ENCODE measurements at regions not wholly inside any gene's neighbourhood (a gene's known extent, or its start where the extent isn't known, plus 50 kb on each side); places are given as distances from the start of the nearest gene placed in this dataset.

DNA sequence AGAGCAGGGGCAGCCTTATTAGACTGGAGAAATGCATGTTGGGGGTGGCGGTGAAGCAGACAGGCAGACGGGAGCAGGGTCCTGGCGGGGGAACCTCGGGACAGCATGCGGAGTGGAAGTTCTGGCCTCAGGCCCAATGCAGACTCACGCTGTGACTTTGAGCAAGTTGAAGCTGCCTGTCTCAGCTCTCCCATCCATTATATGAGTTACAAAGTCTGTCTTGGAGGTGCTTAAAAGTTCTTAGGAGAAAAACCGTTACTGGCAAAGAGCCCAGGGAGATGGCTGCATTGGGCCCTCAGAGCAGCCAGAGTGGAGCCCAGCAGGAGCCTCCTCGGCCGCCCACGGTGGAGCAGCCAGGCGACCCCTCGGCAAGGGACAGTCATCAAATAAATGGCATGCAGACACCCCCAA lies 509.5 kb downstream of the PLXNA4 start:
- Histone ChIP-seq H3K4me3 (no peak overlapping the region), H3K9ac (ENCODE audit: insufficient read depth in 1 of 2, low read depth in 2 of 2, low read length in 2 of 2) (0 out of 4 replicates have a peak overlapping the region, but pooled peaks of 1 of the 2 experiments have one; percentile 16), H3K4me1 (replicated peaks in 1 of 2; ENCODE audit: control insufficient read depth in 2 of 2, insufficient read depth in 2 of 2, low read length in 2 of 2) (no peaks in the 10 kb centered on the region), H2AFZ (ENCODE audit: low read depth, low read length) (no peak overlapping the region), H3K27me3 (ENCODE audit: control insufficient read depth in 2 of 2, insufficient read depth in 2 of 2, low read length in 2 of 2) (peaks cover 0 to 11% of the 10 kb centered on the region in 2 experiments; a peak in 2 of 5 replicates), H3K79me2 (ENCODE audit: control insufficient read depth, insufficient read depth, low read length) (no peaks in the 10 kb centered on the region), H3K9me1 (ENCODE audit: control insufficient read depth, insufficient read depth, low read length) (no peaks in the 10 kb centered on the region), H3K9me3 (replicated peaks; ENCODE audit: control insufficient read depth, insufficient read depth, low read depth, low read length) (no peaks in the 10 kb centered on the region), H3K27ac (ENCODE audit: extremely low read depth, low read depth, low read length) (no peak overlapping the region), H3K4me2 (ENCODE audit: insufficient read depth, low read length) (no peak overlapping the region), H3K36me3 (ENCODE audit: control insufficient read depth, insufficient read depth, low read length) (no peaks in the 10 kb centered on the region), H4K20me1 (replicated peaks; ENCODE audit: control insufficient read depth, insufficient read depth, low read length) (0 out of 2 replicates have a peak, but pooled peaks cover 4% of the 10 kb centered on the region)
- DNase-seq (ENCODE audit: extremely low read depth in 1 of 4, low spot score in 3 of 4) = no peak
- WGBS (ENCODE audit: insufficient coverage, low coverage, missing lambda C conversion rate) = 0% methylated on average over 12 of the region's 12 CpGs
- ChIA-PET CTCF (ENCODE audit: low intra/inter-chr PET ratio) (no interaction called here), POLR2A (interaction anchor here (0.5 kb wide), 1 partner anchor 84 kb away, joined by 3 read pairs; no protein-coding TSS in a partner anchor)
- intact Hi-C loops (cut with micrococcal nuclease) = no loop called here
- no TSS peak for BruUV-seq (replicated peaks)
- TF ChIP-seq MYBL2 (IDR thresholded peaks at IDR 0.05; ENCODE audit: low read depth) (no peak), MYBL2 (CRISPR knock-in tag; IDR thresholded peaks at IDR 0.05; ENCODE audit: borderline replicate concordance) (no peak), CBX5 (IDR thresholded peaks at IDR 0.05; ENCODE audit: borderline replicate concordance, low read depth) (no peak), CBFA2T2 (conservative IDR thresholded peaks at IDR 0.05) (no peak), TEAD4 (IDR thresholded peaks at IDR 0.05; ENCODE audit: low read length) (no peak), TEAD4 (CRISPR knock-in tag; IDR thresholded peaks at IDR 0.05; ENCODE audit: borderline replicate concordance) (no peak), ZNF23 (CRISPR knock-in tag; IDR thresholded peaks at IDR 0.05) (no peak), PHF20 (IDR thresholded peaks at IDR 0.05; ENCODE audit: partially characterized antibody) (no peak), ZNF316 (IDR thresholded peaks at IDR 0.05) (no peak)
- TF ChIP-seq, protein P1, sequence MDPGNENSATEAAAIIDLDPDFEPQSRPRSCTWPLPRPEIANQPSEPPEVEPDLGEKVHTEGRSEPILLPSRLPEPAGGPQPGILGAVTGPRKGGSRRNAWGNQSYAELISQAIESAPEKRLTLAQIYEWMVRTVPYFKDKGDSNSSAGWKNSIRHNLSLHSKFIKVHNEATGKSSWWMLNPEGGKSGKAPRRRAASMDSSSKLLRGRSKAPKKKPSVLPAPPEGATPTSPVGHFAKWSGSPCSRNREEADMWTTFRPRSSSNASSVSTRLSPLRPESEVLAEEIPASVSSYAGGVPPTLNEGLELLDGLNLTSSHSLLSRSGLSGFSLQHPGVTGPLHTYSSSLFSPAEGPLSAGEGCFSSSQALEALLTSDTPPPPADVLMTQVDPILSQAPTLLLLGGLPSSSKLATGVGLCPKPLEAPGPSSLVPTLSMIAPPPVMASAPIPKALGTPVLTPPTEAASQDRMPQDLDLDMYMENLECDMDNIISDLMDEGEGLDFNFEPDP (CRISPR knock-in tag; IDR thresholded peaks at IDR 0.05) = no peak
- ATAC-seq = no peak
- in situ Hi-C loops (cut with MboI) = no loop called here
- no peak for FAIRE-seq
